ENCODE measurements at regions not wholly inside any gene's neighbourhood (a gene's known extent, or its start where the extent isn't known, plus 50 kb on each side); places are given as distances from the start of the nearest gene placed in this dataset.

DNA sequence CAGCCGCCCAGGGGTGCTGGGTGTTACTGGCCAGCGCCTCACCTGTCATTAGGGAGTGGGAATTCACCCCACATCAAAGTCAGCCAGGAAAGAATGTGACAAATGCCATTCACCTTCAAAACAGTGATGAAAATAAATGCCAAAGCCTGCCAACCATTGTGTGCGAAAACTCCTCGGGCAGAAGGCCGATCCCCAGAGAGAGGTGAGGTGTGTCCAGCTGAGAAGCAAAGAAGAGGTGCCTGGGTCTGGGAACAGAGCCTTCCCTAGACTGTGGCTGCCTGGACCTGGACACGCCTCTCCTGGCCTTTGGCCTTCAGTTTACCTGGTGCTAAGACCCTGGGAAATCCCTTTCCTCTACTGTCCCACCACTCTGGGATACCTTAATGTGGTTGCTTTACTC, 142.7 kb downstream of the CYP26B1 start:
- Histone ChIP-seq H3K27me3 (ENCODE audit: insufficient read depth, low read depth, low read length) (no peaks in the 10 kb centered on the region), H3K9me2 (ENCODE audit: insufficient read depth, low read length) (no peaks in the 10 kb centered on the region), H3K36me3 (ENCODE audit: insufficient read depth, low read length) (no peaks in the 10 kb centered on the region), H3K9ac (ENCODE audit: low read length) (no peak overlapping the region), H4K20me1 (ENCODE audit: insufficient read depth) (no peaks in the 10 kb centered on the region), H3K79me2 (replicated peaks; ENCODE audit: insufficient read depth, low read length) (no peaks in the 10 kb centered on the region), H3K4me3 (ENCODE audit: low read length) (no peak overlapping the region), H3K27ac (ENCODE audit: low read length) (no peak overlapping the region), H3K4me2 (ENCODE audit: low read length) (no peak overlapping the region), H2AFZ (ENCODE audit: low read depth, low read length) (no peak overlapping the region), H3K9me3 (ENCODE audit: low read length) (no peaks in the 10 kb centered on the region), H3F3A (ENCODE audit: insufficient read depth, low read length, poor library complexity, severe bottlenecking) (no peaks in the 10 kb centered on the region)
- no peak for TF ChIP-seq RAD21 (conservative IDR thresholded peaks at IDR 0.05)
- TF ChIP-seq, protein P1, sequence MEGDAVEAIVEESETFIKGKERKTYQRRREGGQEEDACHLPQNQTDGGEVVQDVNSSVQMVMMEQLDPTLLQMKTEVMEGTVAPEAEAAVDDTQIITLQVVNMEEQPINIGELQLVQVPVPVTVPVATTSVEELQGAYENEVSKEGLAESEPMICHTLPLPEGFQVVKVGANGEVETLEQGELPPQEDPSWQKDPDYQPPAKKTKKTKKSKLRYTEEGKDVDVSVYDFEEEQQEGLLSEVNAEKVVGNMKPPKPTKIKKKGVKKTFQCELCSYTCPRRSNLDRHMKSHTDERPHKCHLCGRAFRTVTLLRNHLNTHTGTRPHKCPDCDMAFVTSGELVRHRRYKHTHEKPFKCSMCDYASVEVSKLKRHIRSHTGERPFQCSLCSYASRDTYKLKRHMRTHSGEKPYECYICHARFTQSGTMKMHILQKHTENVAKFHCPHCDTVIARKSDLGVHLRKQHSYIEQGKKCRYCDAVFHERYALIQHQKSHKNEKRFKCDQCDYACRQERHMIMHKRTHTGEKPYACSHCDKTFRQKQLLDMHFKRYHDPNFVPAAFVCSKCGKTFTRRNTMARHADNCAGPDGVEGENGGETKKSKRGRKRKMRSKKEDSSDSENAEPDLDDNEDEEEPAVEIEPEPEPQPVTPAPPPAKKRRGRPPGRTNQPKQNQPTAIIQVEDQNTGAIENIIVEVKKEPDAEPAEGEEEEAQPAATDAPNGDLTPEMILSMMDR (IDR thresholded peaks at IDR 0.05; ENCODE audit: poor library complexity, severe bottlenecking), result no peak
- TF ChIP-seq, protein P2, sequence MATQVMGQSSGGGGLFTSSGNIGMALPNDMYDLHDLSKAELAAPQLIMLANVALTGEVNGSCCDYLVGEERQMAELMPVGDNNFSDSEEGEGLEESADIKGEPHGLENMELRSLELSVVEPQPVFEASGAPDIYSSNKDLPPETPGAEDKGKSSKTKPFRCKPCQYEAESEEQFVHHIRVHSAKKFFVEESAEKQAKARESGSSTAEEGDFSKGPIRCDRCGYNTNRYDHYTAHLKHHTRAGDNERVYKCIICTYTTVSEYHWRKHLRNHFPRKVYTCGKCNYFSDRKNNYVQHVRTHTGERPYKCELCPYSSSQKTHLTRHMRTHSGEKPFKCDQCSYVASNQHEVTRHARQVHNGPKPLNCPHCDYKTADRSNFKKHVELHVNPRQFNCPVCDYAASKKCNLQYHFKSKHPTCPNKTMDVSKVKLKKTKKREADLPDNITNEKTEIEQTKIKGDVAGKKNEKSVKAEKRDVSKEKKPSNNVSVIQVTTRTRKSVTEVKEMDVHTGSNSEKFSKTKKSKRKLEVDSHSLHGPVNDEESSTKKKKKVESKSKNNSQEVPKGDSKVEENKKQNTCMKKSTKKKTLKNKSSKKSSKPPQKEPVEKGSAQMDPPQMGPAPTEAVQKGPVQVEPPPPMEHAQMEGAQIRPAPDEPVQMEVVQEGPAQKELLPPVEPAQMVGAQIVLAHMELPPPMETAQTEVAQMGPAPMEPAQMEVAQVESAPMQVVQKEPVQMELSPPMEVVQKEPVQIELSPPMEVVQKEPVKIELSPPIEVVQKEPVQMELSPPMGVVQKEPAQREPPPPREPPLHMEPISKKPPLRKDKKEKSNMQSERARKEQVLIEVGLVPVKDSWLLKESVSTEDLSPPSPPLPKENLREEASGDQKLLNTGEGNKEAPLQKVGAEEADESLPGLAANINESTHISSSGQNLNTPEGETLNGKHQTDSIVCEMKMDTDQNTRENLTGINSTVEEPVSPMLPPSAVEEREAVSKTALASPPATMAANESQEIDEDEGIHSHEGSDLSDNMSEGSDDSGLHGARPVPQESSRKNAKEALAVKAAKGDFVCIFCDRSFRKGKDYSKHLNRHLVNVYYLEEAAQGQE (IDR thresholded peaks at IDR 0.05; ENCODE audit: borderline replicate concordance), result no peak
- no peak for TF ChIP-seq POLR2AphosphoS5 (IDR thresholded peaks at IDR 0.05)
- no peak for TF ChIP-seq TAF1 (IDR thresholded peaks at IDR 0.05; ENCODE audit: low read depth)
- no peak for TF ChIP-seq MXI1 (conservative IDR thresholded peaks at IDR 0.05; ENCODE audit: poor library complexity, severe bottlenecking)
- TF ChIP-seq SMC3 (conservative IDR thresholded peaks at IDR 0.05; ENCODE audit: poor library complexity), result no peak
- no peak for TF ChIP-seq EZH2 (IDR thresholded peaks at IDR 0.05; ENCODE audit: borderline replicate concordance, insufficient read depth, low read length, poor library complexity, severe bottlenecking)
- no peak for TF ChIP-seq EP300 (conservative IDR thresholded peaks at IDR 0.05; ENCODE audit: poor library complexity, severe bottlenecking)

DNA sequence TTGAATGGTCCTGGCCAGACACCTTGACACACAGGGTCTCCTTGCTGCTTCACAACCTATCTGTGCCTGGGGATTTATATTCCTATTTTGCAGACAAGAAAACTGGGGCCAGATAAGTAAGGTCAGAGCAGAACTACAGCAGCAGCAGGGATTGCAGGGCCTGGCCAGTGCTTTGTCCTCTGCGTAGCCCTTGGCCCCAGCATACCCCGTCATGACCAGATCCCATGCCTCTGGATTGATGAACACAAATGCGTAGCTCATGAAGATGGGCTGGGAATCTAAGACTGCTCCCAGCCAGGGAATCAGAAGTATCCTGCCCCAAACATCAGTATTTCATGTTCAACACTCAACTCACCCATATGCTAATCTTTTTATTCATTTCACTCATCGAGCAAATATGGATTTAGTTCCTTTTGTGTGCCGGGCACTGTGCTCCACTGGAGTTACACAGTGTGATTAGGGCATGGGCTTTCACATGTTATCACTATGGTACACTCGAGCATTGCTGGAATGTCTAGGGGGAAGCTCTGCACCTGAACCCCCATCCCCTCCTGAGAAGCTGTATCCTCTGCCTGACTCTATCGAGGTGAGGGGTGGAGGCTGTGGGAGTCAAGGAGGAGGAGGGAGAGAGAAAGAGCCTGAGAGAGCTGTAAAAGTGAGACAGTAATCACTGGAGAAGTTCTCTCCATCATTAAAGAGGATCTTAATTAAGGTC, 143.3 kb downstream of the CYP26B1 start:
- H2AFZ ChIP-seq (ENCODE audit: low read depth, low read length), result no peak overlapping the region
- TF ChIP-seq SMC3 (conservative IDR thresholded peaks at IDR 0.05; ENCODE audit: poor library complexity) (no peak), RAD21 (conservative IDR thresholded peaks at IDR 0.05) (no peak), MXI1 (conservative IDR thresholded peaks at IDR 0.05; ENCODE audit: poor library complexity, severe bottlenecking) (no peak), TAF1 (IDR thresholded peaks at IDR 0.05; ENCODE audit: low read depth) (no peak), EZH2 (IDR thresholded peaks at IDR 0.05; ENCODE audit: borderline replicate concordance, insufficient read depth, low read length, poor library complexity, severe bottlenecking) (no peak), EP300 (conservative IDR thresholded peaks at IDR 0.05; ENCODE audit: poor library complexity, severe bottlenecking) (no peak), POLR2AphosphoS5 (IDR thresholded peaks at IDR 0.05) (no peak)
- TF ChIP-seq, protein P2 (IDR thresholded peaks at IDR 0.05; ENCODE audit: borderline replicate concordance), result no peak
- TF ChIP-seq, protein P1 (IDR thresholded peaks at IDR 0.05; ENCODE audit: poor library complexity, severe bottlenecking), result no peak
- no peaks in the 10 kb centered on the region for H3K9me2 ChIP-seq (ENCODE audit: insufficient read depth, low read length)
- no peaks in the 10 kb centered on the region for H3K36me3 ChIP-seq (ENCODE audit: insufficient read depth, low read length)
- no peaks in the 10 kb centered on the region for H3K79me2 ChIP-seq (replicated peaks; ENCODE audit: insufficient read depth, low read length)
- no peak overlapping the region for H3K9ac ChIP-seq (ENCODE audit: low read length)
- no peaks in the 10 kb centered on the region for H4K20me1 ChIP-seq (ENCODE audit: insufficient read depth)
- no peaks in the 10 kb centered on the region for H3K9me3 ChIP-seq (ENCODE audit: low read length)
- H3K27me3 ChIP-seq (ENCODE audit: insufficient read depth, low read depth, low read length), result no peaks in the 10 kb centered on the region
- H3K4me2 ChIP-seq (ENCODE audit: low read length), result no peak overlapping the region
- no peaks in the 10 kb centered on the region for H3F3A ChIP-seq (ENCODE audit: insufficient read depth, low read length, poor library complexity, severe bottlenecking)
- H3K4me3 ChIP-seq (ENCODE audit: low read length), result no peak overlapping the region
- no peak overlapping the region for H3K27ac ChIP-seq (ENCODE audit: low read length)

All from neural cell (in vitro differentiated cells).